K562 (cell line): ENCODE measurements at regions not wholly inside any gene's neighbourhood (a gene's known extent, or its start where the extent isn't known, plus 50 kb on each side); places are given as distances from the start of the nearest gene placed in this dataset.

ENCODE experiments used
- ATAC-seq: fragments of 200-7000 bp; cut with Tn5 transposase; 3 replicates; pipeline ENCODE4 v1.9.1; 2020; ENCODE audit warnings: moderate library complexity
- BruUV-seq: library from RNA; stranded (reverse); fragments of 400-500 nt; replicated peaks from 2 replicates; lab custom pipeline; 2021; lab: Mats Ljungman, UMichigan
- CTCF ChIA-PET: fragments of 300-600 bp; formaldehyde crosslinking; extraction: SDS; loops from one replicate; lab custom pipeline; 2021; ENCODE audit warnings: low intra/inter-chr PET ratio; lab: Yijun Ruan, JAX
- POLR2A ChIA-PET: fragments of 300-600, 350-650 bp; sonication (Branson Sonifier 250); formaldehyde crosslinking; extraction: SDS; loops from one replicate; lab custom pipeline; 2021; ENCODE audit warnings: antibody characterized with exemption, inconsistent platforms; lab: Yijun Ruan, JAX
- DNase-seq, 4 experiments: peaks; one replicate each; pipeline versions ENCODE4 v3.0.0 to v3.0.0-alpha.2; 2011 to 2018; ENCODE audit warnings: low spot score in 3 of 4, mixed read lengths in 3 of 4; ENCODE audit errors: extremely low read depth in 1 of 4
- FAIRE-seq: peaks from 2 replicates; lab custom pipeline; 2011; peaks lifted over from hg19 to GRCh38; lab: Jason Lieb, UNC
- H2AFZ ChIP-seq: 2 replicates; pipeline ENCODE4 v1.6.0; 2011; ENCODE audit warnings: low read depth, low read length, control low read depth, inconsistent platforms
- H3K27ac ChIP-seq: fragments of 200-600 bp; 3 replicates; pipeline ENCODE4 v1.8.0; 2011; ENCODE audit warnings: low read depth, mild to moderate bottlenecking, control low read depth, inconsistent platforms, low read length, moderate library complexity, mixed read lengths; ENCODE audit errors: extremely low read depth
- H3K27me3 ChIP-seq, 2 experiments: fragments of 300-600 bp in 1 of 2; 2 replicates in 1 of 2; 3 replicates in 1 of 2; pipeline versions ENCODE4 v1.6.0 to v1.8.0; 2011; ENCODE audit warnings: inconsistent platforms in 2 of 2, low read length in 2 of 2, mild to moderate bottlenecking in 1 of 2, mixed read lengths in 1 of 2, moderate library complexity in 1 of 2; ENCODE audit not compliant: control insufficient read depth in 2 of 2, insufficient read depth in 2 of 2
- H3K36me3 ChIP-seq: fragments of 300-600 bp; 3 replicates; pipeline ENCODE4 v1.8.0; 2011; ENCODE audit warnings: mild to moderate bottlenecking, low read length, inconsistent platforms; ENCODE audit not compliant: control insufficient read depth, insufficient read depth
- H3K4me1 ChIP-seq, 2 experiments: fragments of 200-600 bp in 1 of 2; replicated peaks in 1 of 2; 2 replicates in 1 of 2; 3 replicates in 1 of 2; pipeline versions ENCODE4 v1.5.1 to v1.8.0; 2011; ENCODE audit warnings: inconsistent platforms in 2 of 2, low read length in 2 of 2, mild to moderate bottlenecking in 1 of 2, mixed read lengths in 1 of 2, moderate library complexity in 1 of 2; ENCODE audit not compliant: control insufficient read depth in 2 of 2, insufficient read depth in 2 of 2
- H3K4me2 ChIP-seq: 2 replicates; pipeline ENCODE4 v1.6.1; 2011; ENCODE audit warnings: low read length, control low read depth, inconsistent platforms, mixed read lengths; ENCODE audit not compliant: insufficient read depth
- H3K4me3 ChIP-seq: fragments of 200-600 bp; sonication (generic), shearing (Covaris generic); 2 replicates; pipeline ENCODE4 v1.5.1; 2016; ENCODE audit warnings: control low read depth, inconsistent platforms
- H3K79me2 ChIP-seq: fragments of 200-600 bp; 3 replicates; pipeline ENCODE4 v1.8.0; 2011; ENCODE audit warnings: low read length, inconsistent platforms; ENCODE audit not compliant: control insufficient read depth, insufficient read depth
- H3K9ac ChIP-seq, 2 experiments: 2 replicates each; pipeline versions ENCODE4 v1.6.0 to v1.6.1; 2011; ENCODE audit warnings: low read depth in 2 of 2, low read length in 2 of 2, control low read depth in 1 of 2, inconsistent platforms in 1 of 2, mild to moderate bottlenecking in 1 of 2, mixed read lengths in 1 of 2; ENCODE audit not compliant: insufficient read depth in 1 of 2
- H3K9me1 ChIP-seq: one replicate; pipeline ENCODE4 v1.6.0; 2011; ENCODE audit warnings: inconsistent platforms, mild to moderate bottlenecking, low read length, moderate library complexity; ENCODE audit not compliant: control insufficient read depth, insufficient read depth
- H3K9me3 ChIP-seq: replicated peaks from 2 replicates; pipeline ENCODE4 v1.5.1; 2011; ENCODE audit warnings: low read depth, low read length, inconsistent platforms; ENCODE audit not compliant: control insufficient read depth, insufficient read depth
- H4K20me1 ChIP-seq: replicated peaks from 2 replicates; pipeline ENCODE4 v1.6.1; 2011; ENCODE audit warnings: low read length, inconsistent platforms, mixed read lengths; ENCODE audit not compliant: control insufficient read depth, insufficient read depth
- DPF2 ChIP-seq: fragments of 450-650 bp; IDR thresholded peaks from 2 replicates; pipeline ENCODE4 v1.6.1; 2016
- E4F1 ChIP-seq: fragments of 250-450 bp; sonication (Bioruptor Pico); IDR thresholded peaks from 2 replicates; pipeline ENCODE4 v1.5.0; 2021; ENCODE audit warnings: mild to moderate bottlenecking, borderline replicate concordance
- HNRNPLL ChIP-seq: fragments of 200-400 bp; formaldehyde crosslinking; IDR thresholded peaks from 2 replicates; pipeline ENCODE4 v1.6.1; 2017; ENCODE audit warnings: low read length, low read depth, mild to moderate bottlenecking; ENCODE audit not compliant: poor library complexity, severe bottlenecking
- PCBP2 ChIP-seq: fragments of 200-400 bp; formaldehyde crosslinking; IDR thresholded peaks from 2 replicates; pipeline ENCODE4 v1.6.1; 2018; ENCODE audit warnings: low read length, low read depth, mild to moderate bottlenecking, moderate library complexity; ENCODE audit not compliant: poor library complexity, severe bottlenecking
- WGBS: fragments of 100-300 bp; shearing (Covaris generic); methylation state at CpG from one replicate; pipeline ENCODE4 v1.1.6; 2016; ENCODE audit warnings: low coverage, mixed read lengths; ENCODE audit not compliant: insufficient coverage; ENCODE audit errors: missing lambda C conversion rate; 5-methylcytosine and 5-hydroxymethylcytosine counted together
- in situ Hi-C: fragments of 300-500 bp; cut with MboI; formaldehyde crosslinking; loops from 4 replicates; pipeline ENCODE4 v1.15.0; 2018; ENCODE audit warnings: inconsistent platforms, mixed read lengths
- intact Hi-C: fragments of 100-400 bp; cut with micrococcal nuclease; formaldehyde crosslinking; loops from 2 replicates; pipeline ENCODE4 v1.14.2; 2022
- TF ChIP-seq, protein P1 (sequence below), 2 experiments: fragments of 150-350 bp in 1 of 2; IDR thresholded peaks; 2 replicates each; pipeline ENCODE4 v1.6.1; 2012 to 2016; ENCODE audit warnings: low read depth in 2 of 2, low read length in 2 of 2, mild to moderate bottlenecking in 1 of 2, moderate library complexity in 1 of 2
- TF ChIP-seq, protein P2 (sequence below): sonication (generic); formaldehyde crosslinking; IDR thresholded peaks from 2 replicates; pipeline ENCODE4 v1.8.0; 2023; ENCODE audit warnings: mild to moderate bottlenecking, missing genetic modification reagents

- no peak for FAIRE-seq
- in situ Hi-C loops = no loop called here
- TF ChIP-seq DPF2 = no peak
- TF ChIP-seq, all 486 proteins: peak for 0
These were observed 476.4 kb downstream of the SOX5 start for GRCh38 chr12:23473071-23473470.

DNA sequence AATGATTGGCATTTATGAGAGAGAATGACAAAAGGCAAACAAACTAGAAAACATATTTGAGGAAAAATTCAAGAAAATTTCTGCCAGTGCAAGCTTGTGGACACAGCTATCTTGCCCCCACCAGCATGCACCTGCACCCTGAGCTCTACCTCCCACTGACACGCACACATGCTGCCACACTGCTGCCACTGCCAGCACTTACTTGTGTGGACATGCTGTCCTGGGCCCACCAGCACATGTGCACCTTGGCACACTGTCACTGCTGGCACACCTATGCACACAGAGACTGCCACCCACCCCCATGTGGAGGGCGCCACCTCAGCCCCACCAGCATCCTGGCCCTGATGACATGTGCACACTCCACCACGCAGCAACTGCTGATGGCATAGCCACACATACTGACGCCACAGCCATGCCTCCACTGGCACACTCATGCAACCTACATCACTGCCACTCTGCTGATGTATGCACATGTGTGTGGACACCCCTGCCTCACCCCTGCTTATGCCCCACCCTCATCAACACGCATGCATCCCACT is 475.0 kb downstream of the SOX5 start:
- FAIRE-seq = no peak
- TF ChIP-seq, protein P1, sequence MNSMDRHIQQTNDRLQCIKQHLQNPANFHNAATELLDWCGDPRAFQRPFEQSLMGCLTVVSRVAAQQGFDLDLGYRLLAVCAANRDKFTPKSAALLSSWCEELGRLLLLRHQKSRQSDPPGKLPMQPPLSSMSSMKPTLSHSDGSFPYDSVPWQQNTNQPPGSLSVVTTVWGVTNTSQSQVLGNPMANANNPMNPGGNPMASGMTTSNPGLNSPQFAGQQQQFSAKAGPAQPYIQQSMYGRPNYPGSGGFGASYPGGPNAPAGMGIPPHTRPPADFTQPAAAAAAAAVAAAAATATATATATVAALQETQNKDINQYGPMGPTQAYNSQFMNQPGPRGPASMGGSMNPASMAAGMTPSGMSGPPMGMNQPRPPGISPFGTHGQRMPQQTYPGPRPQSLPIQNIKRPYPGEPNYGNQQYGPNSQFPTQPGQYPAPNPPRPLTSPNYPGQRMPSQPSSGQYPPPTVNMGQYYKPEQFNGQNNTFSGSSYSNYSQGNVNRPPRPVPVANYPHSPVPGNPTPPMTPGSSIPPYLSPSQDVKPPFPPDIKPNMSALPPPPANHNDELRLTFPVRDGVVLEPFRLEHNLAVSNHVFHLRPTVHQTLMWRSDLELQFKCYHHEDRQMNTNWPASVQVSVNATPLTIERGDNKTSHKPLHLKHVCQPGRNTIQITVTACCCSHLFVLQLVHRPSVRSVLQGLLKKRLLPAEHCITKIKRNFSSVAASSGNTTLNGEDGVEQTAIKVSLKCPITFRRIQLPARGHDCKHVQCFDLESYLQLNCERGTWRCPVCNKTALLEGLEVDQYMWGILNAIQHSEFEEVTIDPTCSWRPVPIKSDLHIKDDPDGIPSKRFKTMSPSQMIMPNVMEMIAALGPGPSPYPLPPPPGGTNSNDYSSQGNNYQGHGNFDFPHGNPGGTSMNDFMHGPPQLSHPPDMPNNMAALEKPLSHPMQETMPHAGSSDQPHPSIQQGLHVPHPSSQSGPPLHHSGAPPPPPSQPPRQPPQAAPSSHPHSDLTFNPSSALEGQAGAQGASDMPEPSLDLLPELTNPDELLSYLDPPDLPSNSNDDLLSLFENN (IDR thresholded peaks at IDR 0.05; ENCODE audit: low read depth in 2 of 2, low read length in 2 of 2) = no peak
- TF ChIP-seq PCBP2 = no peak
- TF ChIP-seq HNRNPLL = no peak
- TF ChIP-seq, protein P2, sequence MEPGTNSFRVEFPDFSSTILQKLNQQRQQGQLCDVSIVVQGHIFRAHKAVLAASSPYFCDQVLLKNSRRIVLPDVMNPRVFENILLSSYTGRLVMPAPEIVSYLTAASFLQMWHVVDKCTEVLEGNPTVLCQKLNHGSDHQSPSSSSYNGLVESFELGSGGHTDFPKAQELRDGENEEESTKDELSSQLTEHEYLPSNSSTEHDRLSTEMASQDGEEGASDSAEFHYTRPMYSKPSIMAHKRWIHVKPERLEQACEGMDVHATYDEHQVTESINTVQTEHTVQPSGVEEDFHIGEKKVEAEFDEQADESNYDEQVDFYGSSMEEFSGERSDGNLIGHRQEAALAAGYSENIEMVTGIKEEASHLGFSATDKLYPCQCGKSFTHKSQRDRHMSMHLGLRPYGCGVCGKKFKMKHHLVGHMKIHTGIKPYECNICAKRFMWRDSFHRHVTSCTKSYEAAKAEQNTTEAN = no peak
- no peak for TF ChIP-seq E4F1 (CRISPR knock-in tag)

More at GRCh38 chr12:23473071-23473470, 476.4 kb downstream of the SOX5 start:
- ATAC-seq (peak; percentile 20; the same call in 2 of the 3 replicates), DNase-seq (no peak)
- WGBS = 64% methylated on average over 4 of the region's 4 CpGs
- no peaks in the 10 kb centered on the region for H3K36me3 ChIP-seq
- no TSS peak for BruUV-seq
- no peaks in the 10 kb centered on the region for H3K9me1 ChIP-seq
- H3K79me2 ChIP-seq = peaks cover 16% of the 10 kb centered on the region; the same call in 2 of the 3 replicates
- H3K4me3 ChIP-seq = no peak overlapping the region
- intact Hi-C loops = no loop called here
- H3K27ac ChIP-seq = no peak overlapping the region
- 0 out of 2 replicates have a peak overlapping the region, but pooled peaks have one; percentile 44 for H2AFZ ChIP-seq
- H3K27me3 ChIP-seq = no peaks in the 10 kb centered on the region
- H3K9ac ChIP-seq = no peak overlapping the region
- peaks cover 5% of the 10 kb centered on the region; the same call in 1 of the 2 replicates for H3K9me3 ChIP-seq
- ChIA-PET CTCF (no interaction called here), POLR2A (interaction anchor here (0.7 kb wide), 1 partner anchor 26 kb away, joined by 3 read pairs; no protein-coding TSS in a partner anchor)
- no peak overlapping the region for H3K4me2 ChIP-seq
- peaks cover 4 to 6% of the 10 kb centered on the region in 2 experiments; a peak in 4 of 5 replicates for H3K4me1 ChIP-seq
- H4K20me1 ChIP-seq = no peaks in the 10 kb centered on the region

More for the DNA sequence above, 475.0 kb downstream of the SOX5 start:
- ATAC-seq (no peak), DNase-seq (no peak)
- BruUV-seq = no TSS peak
- Histone ChIP-seq H3K9me1 (no peaks in the 10 kb centered on the region), H4K20me1 (no peaks in the 10 kb centered on the region), H3K36me3 (no peaks in the 10 kb centered on the region), H3K27ac (no peak overlapping the region), H3K79me2 (peaks cover 12% of the 10 kb centered on the region; the same call in 2 of the 3 replicates), H2AFZ (no peak overlapping the region), H3K4me1 (peaks cover 4 to 6% of the 10 kb centered on the region in 2 experiments; a peak in 4 of 5 replicates), H3K4me3 (no peak overlapping the region), H3K9me3 (peaks cover 5% of the 10 kb centered on the region; the same call in 1 of the 2 replicates), H3K27me3 (no peaks in the 10 kb centered on the region), H3K9ac (no peak overlapping the region; a peak in 1 of 4 replicates), H3K4me2 (no peak overlapping the region)
- ChIA-PET POLR2A (no interaction called here), CTCF (no interaction called here)
- in situ Hi-C loops = no loop called here
- intact Hi-C loops = no loop called here
- WGBS = 88% methylated on average over 5 of the region's 5 CpGs
